GM12878 (cell line): ENCODE measurements at regions not wholly inside any gene's neighbourhood (a gene's known extent, or its start where the extent isn't known, plus 50 kb on each side); places are given as distances from the start of the nearest gene placed in this dataset.

ENCODE experiments used
- ATAC-seq: fragments of 200-7000 bp; cut with Tn5 transposase; 3 replicates; pipeline ENCODE4 v1.9.1; 2020; ENCODE audit warnings: mild to moderate bottlenecking, moderate library complexity
- BruUV-seq: library from RNA; stranded (reverse); fragments of 400-500 nt; replicated peaks from 2 replicates; lab custom pipeline; 2021; lab: Mats Ljungman, UMichigan
- CTCF ChIA-PET: fragments of 300-600 bp; sonication (Branson Sonifier 250); formaldehyde crosslinking; extraction: SDS; loops from one replicate; lab custom pipeline; 2021; ENCODE audit warnings: inconsistent platforms; lab: Yijun Ruan, JAX
- POLR2A ChIA-PET: fragments of 350-600 bp; formaldehyde crosslinking; extraction: SDS; loops from one replicate; lab custom pipeline; 2021; ENCODE audit warnings: inconsistent platforms; lab: Charles Lee
- RAD21 ChIA-PET: fragments of 300-600 bp; sonication (Branson Sonifier 250); formaldehyde crosslinking; loops from one replicate; lab custom pipeline; 2023; ENCODE audit warnings: antibody characterized with exemption; ENCODE audit not compliant: unreplicated experiment; lab: Charles Lee
- SMC1A ChIA-PET: fragments of 300-600 bp; sonication (Branson Sonifier 250); formaldehyde crosslinking; loops from one replicate; lab custom pipeline; 2023; ENCODE audit not compliant: unreplicated experiment, uncharacterized antibody; lab: Charles Lee
- DNase-seq: peaks from one replicate; pipeline ENCODE4 v3.0.0-alpha.2; 2011; ENCODE audit warnings: low read depth, low spot score
- FAIRE-seq: peaks from 3 replicates; lab custom pipeline; 2011; peaks lifted over from hg19 to GRCh38; lab: Jason Lieb, UNC
- H2AFZ ChIP-seq: 2 replicates; pipeline ENCODE4 v1.6.0; 2011; ENCODE audit warnings: low read depth, low read length, control low read depth; ENCODE audit not compliant: control insufficient read depth
- H3K27ac ChIP-seq: 2 replicates; pipeline ENCODE4 v1.5.1; 2011; ENCODE audit warnings: control low read depth; ENCODE audit not compliant: control insufficient read depth, insufficient read depth
- H3K27me3 ChIP-seq, 2 experiments: replicated peaks in 1 of 2; 2 replicates each; pipeline versions ENCODE4 v1.6.0 to v1.6.1; 2011; ENCODE audit warnings: low read length in 1 of 2; ENCODE audit not compliant: control insufficient read depth in 2 of 2, insufficient read depth in 2 of 2
- H3K36me3 ChIP-seq, 2 experiments: 2 replicates each; pipeline ENCODE4 v1.5.1; 2011; ENCODE audit warnings: low read length in 1 of 2; ENCODE audit not compliant: control insufficient read depth in 2 of 2, insufficient read depth in 2 of 2
- H3K4me1 ChIP-seq: 2 replicates; pipeline ENCODE4 v1.6.1; 2011; ENCODE audit warnings: mild to moderate bottlenecking, low read length, moderate library complexity, mixed read lengths; ENCODE audit not compliant: control insufficient read depth, insufficient read depth
- H3K4me2 ChIP-seq: 2 replicates; pipeline ENCODE4 v1.6.0; 2011; ENCODE audit warnings: control low read depth; ENCODE audit not compliant: control insufficient read depth, insufficient read depth
- H3K4me3 ChIP-seq: fragments of 200-600 bp; sonication (generic); 2 replicates; pipeline ENCODE4 v1.5.1; 2016
- H3K79me2 ChIP-seq: 2 replicates; pipeline ENCODE4 v1.6.0; 2011; ENCODE audit warnings: low read length; ENCODE audit not compliant: control insufficient read depth, insufficient read depth
- H3K9ac ChIP-seq: 2 replicates; pipeline ENCODE4 v1.8.0; 2011; ENCODE audit warnings: low read length, control low read depth, mixed read lengths; ENCODE audit not compliant: control insufficient read depth, insufficient read depth
- H3K9me3 ChIP-seq: replicated peaks from 3 replicates; pipeline ENCODE4 v1.5.1; 2011; ENCODE audit warnings: mild to moderate bottlenecking, low read length; ENCODE audit not compliant: control insufficient read depth, insufficient read depth
- H4K20me1 ChIP-seq: 2 replicates; pipeline ENCODE4 v1.6.0; 2011; ENCODE audit not compliant: control insufficient read depth, insufficient read depth
- EED ChIP-seq: sonication (generic); IDR thresholded peaks from 2 replicates; pipeline ENCODE4 v1.6.1; 2016; ENCODE audit warnings: antibody characterized with exemption, low read depth
- IRF4 ChIP-seq: IDR thresholded peaks from 2 replicates; pipeline ENCODE4 v1.6.1; 2011; ENCODE audit warnings: low read depth, low read length
- NFXL1 ChIP-seq: fragments of 450-650 bp; IDR thresholded peaks from 2 replicates; pipeline ENCODE4 v1.6.1; 2017; ENCODE audit warnings: antibody characterized with exemption, mild to moderate bottlenecking, borderline replicate concordance
- SIN3A ChIP-seq: IDR thresholded peaks from 2 replicates; pipeline ENCODE4 v1.6.1; 2012; ENCODE audit warnings: low read depth, low read length, improper control_type of control experiment
- SMAD5 ChIP-seq: IDR thresholded peaks from 2 replicates; pipeline ENCODE4 v1.6.1; 2016; ENCODE audit warnings: antibody characterized with exemption, low read depth
- SREBF2 ChIP-seq: IDR thresholded peaks from 2 replicates; pipeline ENCODE4 v1.6.1; 2012; ENCODE audit warnings: mild to moderate bottlenecking, low read length
- STAT1 ChIP-seq: fragments of 450-650 bp; conservative IDR thresholded peaks from 2 replicates; pipeline ENCODE4 v1.6.1; 2014; ENCODE audit warnings: antibody characterized with exemption, mild to moderate bottlenecking
- YY1 ChIP-seq: IDR thresholded peaks from 2 replicates; pipeline ENCODE4 v1.6.1; 2011; ENCODE audit warnings: low read depth, mild to moderate bottlenecking, low read length
- WGBS: methylation state at CpG from one replicate; pipeline ENCODE4 v1.1.6; 2016; ENCODE audit warnings: low lambda C conversion rate; ENCODE audit not compliant: insufficient replicate concordance, insufficient coverage; ENCODE audit errors: missing lambda C conversion rate; 5-methylcytosine and 5-hydroxymethylcytosine counted together
- in situ Hi-C: fragments of 300-500 bp; cut with MboI; formaldehyde crosslinking; loops from 9 replicates; pipeline ENCODE4 v1.14.3; 2018; ENCODE audit warnings: mixed read lengths
- intact Hi-C: fragments of 100-400 bp; cut with micrococcal nuclease; formaldehyde crosslinking; loops from one replicate; pipeline ENCODE4 v1.14.2; 2022; ENCODE audit not compliant: unreplicated experiment
- TF ChIP-seq, protein P1 (sequence below): fragments of 450-650 bp; IDR thresholded peaks from 2 replicates; pipeline ENCODE4 v1.6.1; 2017; ENCODE audit warnings: mild to moderate bottlenecking, moderate library complexity
- TF ChIP-seq, protein P2 (sequence below): fragments of 450-650 bp; IDR thresholded peaks from 2 replicates; pipeline ENCODE4 v1.6.1; 2017; ENCODE audit warnings: antibody characterized with exemption, mild to moderate bottlenecking, moderate library complexity
- TF ChIP-seq, protein P3 (sequence below): fragments of 450-650 bp; conservative IDR thresholded peaks from 2 replicates; pipeline ENCODE4 v1.6.1; 2017; ENCODE audit warnings: mild to moderate bottlenecking, moderate library complexity
- TF ChIP-seq, protein P4 (sequence below): IDR thresholded peaks from 2 replicates; pipeline ENCODE4 v1.6.1; 2012; ENCODE audit warnings: low read depth, low read length, improper control_type of control experiment
- TF ChIP-seq, protein P5 (sequence below): fragments of 450-650 bp; formaldehyde crosslinking; IDR thresholded peaks from 2 replicates; pipeline ENCODE4 v1.4.0; 2020; ENCODE audit warnings: mild to moderate bottlenecking, moderate library complexity

DNA sequence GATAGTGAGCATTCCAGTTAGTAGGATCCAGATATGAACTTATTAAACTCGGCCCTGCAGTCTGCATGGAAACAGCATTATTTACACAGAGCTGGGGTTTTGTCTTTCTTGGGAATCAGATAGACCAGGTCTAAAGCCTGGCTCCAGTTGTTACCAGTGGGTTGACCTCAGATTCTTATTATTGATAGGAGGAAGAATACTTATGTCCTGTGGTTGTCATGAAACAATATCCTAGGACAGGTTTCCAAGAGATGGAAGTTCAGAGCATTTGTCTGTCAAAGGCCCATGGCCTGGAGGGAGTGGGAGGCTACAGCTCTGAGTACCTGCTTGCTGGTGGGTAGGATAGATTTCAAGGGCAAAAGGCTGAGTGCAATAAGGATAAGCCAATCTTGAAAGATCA is 129.2 kb downstream of the BOD1 start:
- in situ Hi-C loops = no loop called here
- POLR2A ChIA-PET = no interaction called here
- no peak for TF ChIP-seq SIN3A
- TF ChIP-seq, protein P1, sequence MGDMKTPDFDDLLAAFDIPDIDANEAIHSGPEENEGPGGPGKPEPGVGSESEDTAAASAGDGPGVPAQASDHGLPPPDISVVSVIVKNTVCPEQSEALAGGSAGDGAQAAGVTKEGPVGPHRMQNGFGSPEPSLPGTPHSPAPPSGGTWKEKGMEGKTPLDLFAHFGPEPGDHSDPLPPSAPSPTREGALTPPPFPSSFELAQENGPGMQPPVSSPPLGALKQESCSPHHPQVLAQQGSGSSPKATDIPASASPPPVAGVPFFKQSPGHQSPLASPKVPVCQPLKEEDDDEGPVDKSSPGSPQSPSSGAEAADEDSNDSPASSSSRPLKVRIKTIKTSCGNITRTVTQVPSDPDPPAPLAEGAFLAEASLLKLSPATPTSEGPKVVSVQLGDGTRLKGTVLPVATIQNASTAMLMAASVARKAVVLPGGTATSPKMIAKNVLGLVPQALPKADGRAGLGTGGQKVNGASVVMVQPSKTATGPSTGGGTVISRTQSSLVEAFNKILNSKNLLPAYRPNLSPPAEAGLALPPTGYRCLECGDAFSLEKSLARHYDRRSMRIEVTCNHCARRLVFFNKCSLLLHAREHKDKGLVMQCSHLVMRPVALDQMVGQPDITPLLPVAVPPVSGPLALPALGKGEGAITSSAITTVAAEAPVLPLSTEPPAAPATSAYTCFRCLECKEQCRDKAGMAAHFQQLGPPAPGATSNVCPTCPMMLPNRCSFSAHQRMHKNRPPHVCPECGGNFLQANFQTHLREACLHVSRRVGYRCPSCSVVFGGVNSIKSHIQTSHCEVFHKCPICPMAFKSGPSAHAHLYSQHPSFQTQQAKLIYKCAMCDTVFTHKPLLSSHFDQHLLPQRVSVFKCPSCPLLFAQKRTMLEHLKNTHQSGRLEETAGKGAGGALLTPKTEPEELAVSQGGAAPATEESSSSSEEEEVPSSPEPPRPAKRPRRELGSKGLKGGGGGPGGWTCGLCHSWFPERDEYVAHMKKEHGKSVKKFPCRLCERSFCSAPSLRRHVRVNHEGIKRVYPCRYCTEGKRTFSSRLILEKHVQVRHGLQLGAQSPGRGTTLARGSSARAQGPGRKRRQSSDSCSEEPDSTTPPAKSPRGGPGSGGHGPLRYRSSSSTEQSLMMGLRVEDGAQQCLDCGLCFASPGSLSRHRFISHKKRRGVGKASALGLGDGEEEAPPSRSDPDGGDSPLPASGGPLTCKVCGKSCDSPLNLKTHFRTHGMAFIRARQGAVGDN = no peak
- TF ChIP-seq, protein P2, sequence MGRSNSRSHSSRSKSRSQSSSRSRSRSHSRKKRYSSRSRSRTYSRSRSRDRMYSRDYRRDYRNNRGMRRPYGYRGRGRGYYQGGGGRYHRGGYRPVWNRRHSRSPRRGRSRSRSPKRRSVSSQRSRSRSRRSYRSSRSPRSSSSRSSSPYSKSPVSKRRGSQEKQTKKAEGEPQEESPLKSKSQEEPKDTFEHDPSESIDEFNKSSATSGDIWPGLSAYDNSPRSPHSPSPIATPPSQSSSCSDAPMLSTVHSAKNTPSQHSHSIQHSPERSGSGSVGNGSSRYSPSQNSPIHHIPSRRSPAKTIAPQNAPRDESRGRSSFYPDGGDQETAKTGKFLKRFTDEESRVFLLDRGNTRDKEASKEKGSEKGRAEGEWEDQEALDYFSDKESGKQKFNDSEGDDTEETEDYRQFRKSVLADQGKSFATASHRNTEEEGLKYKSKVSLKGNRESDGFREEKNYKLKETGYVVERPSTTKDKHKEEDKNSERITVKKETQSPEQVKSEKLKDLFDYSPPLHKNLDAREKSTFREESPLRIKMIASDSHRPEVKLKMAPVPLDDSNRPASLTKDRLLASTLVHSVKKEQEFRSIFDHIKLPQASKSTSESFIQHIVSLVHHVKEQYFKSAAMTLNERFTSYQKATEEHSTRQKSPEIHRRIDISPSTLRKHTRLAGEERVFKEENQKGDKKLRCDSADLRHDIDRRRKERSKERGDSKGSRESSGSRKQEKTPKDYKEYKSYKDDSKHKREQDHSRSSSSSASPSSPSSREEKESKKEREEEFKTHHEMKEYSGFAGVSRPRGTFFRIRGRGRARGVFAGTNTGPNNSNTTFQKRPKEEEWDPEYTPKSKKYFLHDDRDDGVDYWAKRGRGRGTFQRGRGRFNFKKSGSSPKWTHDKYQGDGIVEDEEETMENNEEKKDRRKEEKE = no peak
- TF ChIP-seq, protein P3, sequence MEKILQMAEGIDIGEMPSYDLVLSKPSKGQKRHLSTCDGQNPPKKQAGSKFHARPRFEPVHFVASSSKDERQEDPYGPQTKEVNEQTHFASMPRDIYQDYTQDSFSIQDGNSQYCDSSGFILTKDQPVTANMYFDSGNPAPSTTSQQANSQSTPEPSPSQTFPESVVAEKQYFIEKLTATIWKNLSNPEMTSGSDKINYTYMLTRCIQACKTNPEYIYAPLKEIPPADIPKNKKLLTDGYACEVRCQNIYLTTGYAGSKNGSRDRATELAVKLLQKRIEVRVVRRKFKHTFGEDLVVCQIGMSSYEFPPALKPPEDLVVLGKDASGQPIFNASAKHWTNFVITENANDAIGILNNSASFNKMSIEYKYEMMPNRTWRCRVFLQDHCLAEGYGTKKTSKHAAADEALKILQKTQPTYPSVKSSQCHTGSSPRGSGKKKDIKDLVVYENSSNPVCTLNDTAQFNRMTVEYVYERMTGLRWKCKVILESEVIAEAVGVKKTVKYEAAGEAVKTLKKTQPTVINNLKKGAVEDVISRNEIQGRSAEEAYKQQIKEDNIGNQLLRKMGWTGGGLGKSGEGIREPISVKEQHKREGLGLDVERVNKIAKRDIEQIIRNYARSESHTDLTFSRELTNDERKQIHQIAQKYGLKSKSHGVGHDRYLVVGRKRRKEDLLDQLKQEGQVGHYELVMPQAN = no peak
- TF ChIP-seq EED = no peak
- TF ChIP-seq STAT1 = no peak
- no peak for TF ChIP-seq NFXL1
- no peak for TF ChIP-seq SMAD5
- TF ChIP-seq SREBF2 = no peak
- TF ChIP-seq IRF4 = no peak
- TF ChIP-seq, protein P4, sequence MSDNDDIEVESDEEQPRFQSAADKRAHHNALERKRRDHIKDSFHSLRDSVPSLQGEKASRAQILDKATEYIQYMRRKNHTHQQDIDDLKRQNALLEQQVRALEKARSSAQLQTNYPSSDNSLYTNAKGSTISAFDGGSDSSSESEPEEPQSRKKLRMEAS = no peak
- TF ChIP-seq, protein P5, sequence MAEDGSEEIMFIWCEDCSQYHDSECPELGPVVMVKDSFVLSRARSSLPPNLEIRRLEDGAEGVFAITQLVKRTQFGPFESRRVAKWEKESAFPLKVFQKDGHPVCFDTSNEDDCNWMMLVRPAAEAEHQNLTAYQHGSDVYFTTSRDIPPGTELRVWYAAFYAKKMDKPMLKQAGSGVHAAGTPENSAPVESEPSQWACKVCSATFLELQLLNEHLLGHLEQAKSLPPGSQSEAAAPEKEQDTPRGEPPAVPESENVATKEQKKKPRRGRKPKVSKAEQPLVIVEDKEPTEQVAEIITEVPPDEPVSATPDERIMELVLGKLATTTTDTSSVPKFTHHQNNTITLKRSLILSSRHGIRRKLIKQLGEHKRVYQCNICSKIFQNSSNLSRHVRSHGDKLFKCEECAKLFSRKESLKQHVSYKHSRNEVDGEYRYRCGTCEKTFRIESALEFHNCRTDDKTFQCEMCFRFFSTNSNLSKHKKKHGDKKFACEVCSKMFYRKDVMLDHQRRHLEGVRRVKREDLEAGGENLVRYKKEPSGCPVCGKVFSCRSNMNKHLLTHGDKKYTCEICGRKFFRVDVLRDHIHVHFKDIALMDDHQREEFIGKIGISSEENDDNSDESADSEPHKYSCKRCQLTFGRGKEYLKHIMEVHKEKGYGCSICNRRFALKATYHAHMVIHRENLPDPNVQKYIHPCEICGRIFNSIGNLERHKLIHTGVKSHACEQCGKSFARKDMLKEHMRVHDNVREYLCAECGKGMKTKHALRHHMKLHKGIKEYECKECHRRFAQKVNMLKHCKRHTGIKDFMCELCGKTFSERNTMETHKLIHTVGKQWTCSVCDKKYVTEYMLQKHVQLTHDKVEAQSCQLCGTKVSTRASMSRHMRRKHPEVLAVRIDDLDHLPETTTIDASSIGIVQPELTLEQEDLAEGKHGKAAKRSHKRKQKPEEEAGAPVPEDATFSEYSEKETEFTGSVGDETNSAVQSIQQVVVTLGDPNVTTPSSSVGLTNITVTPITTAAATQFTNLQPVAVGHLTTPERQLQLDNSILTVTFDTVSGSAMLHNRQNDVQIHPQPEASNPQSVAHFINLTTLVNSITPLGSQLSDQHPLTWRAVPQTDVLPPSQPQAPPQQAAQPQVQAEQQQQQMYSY (CRISPR knock-in tag) = no peak
- TF ChIP-seq YY1 = no peak

More for the DNA sequence above, 129.2 kb downstream of the BOD1 start:
- Histone ChIP-seq H4K20me1 (no peaks in the 10 kb centered on the region), H3K27me3 (peaks cover 0 to 1% of the 10 kb centered on the region in 2 experiments; a peak in 3 of 4 replicates), H3K4me2 (no peak overlapping the region), H3K27ac (no peak overlapping the region), H3K4me3 (no peak overlapping the region), H3K9ac (no peak overlapping the region), H3K4me1 (no peaks in the 10 kb centered on the region), H3K9me3 (no peaks in the 10 kb centered on the region), H3K79me2 (no peaks in the 10 kb centered on the region), H3K36me3 (no peaks in the 10 kb centered on the region), H2AFZ (no peak overlapping the region)
- FAIRE-seq = no peak
- WGBS = 10% methylated on average over 1 of the region's 1 CpG
- intact Hi-C loops = no loop called here
- ChIA-PET SMC1A (no interaction called here), CTCF (no interaction called here), RAD21 (no interaction called here)
- ATAC-seq = no peak
- no TSS peak for BruUV-seq
- DNase-seq = no peak
